Ascending aorta (tissue), 2 donors: ENCODE measurements at regions not wholly inside any gene's neighbourhood (a gene's known extent, or its start where the extent isn't known, plus 50 kb on each side); places are given as distances from the start of the nearest gene placed in this dataset.

Experiments
- DNase-seq, 2 donors: peaks; one replicate each; pipeline ENCODE4 v3.0.0-alpha.2; 2019; ENCODE audit warnings: low spot score in 2 of 2
- H3K27ac ChIP-seq, 2 donors: fragments of 200-600 bp; sonication (generic); one replicate each; pipeline ENCODE4 v1.5.1; 2016 to 2017; ENCODE audit warnings: mild to moderate bottlenecking in 1 of 2
- H3K27me3 ChIP-seq: fragments of 200-600 bp; sonication (generic); one replicate; pipeline ENCODE4 v1.5.1; 2017
- H3K36me3 ChIP-seq, 2 donors: fragments of 200-600 bp; sonication (generic); one replicate each; pipeline ENCODE4 v1.5.1; 2016
- H3K4me1 ChIP-seq, 2 donors: fragments of 200-600 bp; sonication (generic); one replicate each; pipeline ENCODE4 v1.5.1; 2016 to 2017; ENCODE audit warnings: mild to moderate bottlenecking in 1 of 2
- H3K4me3 ChIP-seq, 2 donors: fragments of 200-600 bp; sonication (generic); one replicate each; pipeline ENCODE4 v1.5.1; 2016 to 2017; ENCODE audit warnings: mild to moderate bottlenecking in 1 of 2
- H3K9me3 ChIP-seq, 2 donors: fragments of 200-600 bp; sonication (generic); one replicate each; pipeline ENCODE4 v1.5.1; 2016
- CTCF ChIP-seq, 3 experiments: fragments of 200-600 bp in 2 of 3; fragments of 450-650 bp in 1 of 3; sonication (generic) in 2 of 3; IDR thresholded peaks; one replicate each; pipeline ENCODE4 v1.5.1; 2016 to 2019; ENCODE audit warnings: antibody characterized with exemption in 3 of 3, mild to moderate bottlenecking in 1 of 3, moderate library complexity in 1 of 3
- intact Hi-C: fragments of 100-400 bp; cut with DNase I; formaldehyde crosslinking; loops from one replicate; pipeline ENCODE4 v1.15.1; 2023

GRCh38 chr2:205905576-205905975, 180.4 kb downstream of the INO80D start:
- H3K4me3 ChIP-seq = no peak overlapping the region
- no peak for TF ChIP-seq CTCF (IDR thresholded peaks at IDR 0.05)
- no peaks in the 10 kb centered on the region for H3K9me3 ChIP-seq
- intact Hi-C loops = no loop called here
- H3K27ac ChIP-seq = no peak overlapping the region
- DNase-seq = no peak
- no peaks in the 10 kb centered on the region for H3K27me3 ChIP-seq
- no peaks in the 10 kb centered on the region for H3K4me1 ChIP-seq
- H3K36me3 ChIP-seq = no peaks in the 10 kb centered on the region

- Histone ChIP-seq H3K4me3 (no peak overlapping the region), H3K27ac (no peak overlapping the region), H3K36me3 (no peaks in the 10 kb centered on the region), H3K27me3 (no peaks in the 10 kb centered on the region), H3K4me1 (no peaks in the 10 kb centered on the region), H3K9me3 (no peaks in the 10 kb centered on the region)
- intact Hi-C loops = no loop called here
- no peak for DNase-seq
- TF ChIP-seq CTCF (IDR thresholded peaks at IDR 0.05) = no peak
Measured at GRCh38 chr2:205904873-205905272, 181.1 kb downstream of the INO80D start.

DNA sequence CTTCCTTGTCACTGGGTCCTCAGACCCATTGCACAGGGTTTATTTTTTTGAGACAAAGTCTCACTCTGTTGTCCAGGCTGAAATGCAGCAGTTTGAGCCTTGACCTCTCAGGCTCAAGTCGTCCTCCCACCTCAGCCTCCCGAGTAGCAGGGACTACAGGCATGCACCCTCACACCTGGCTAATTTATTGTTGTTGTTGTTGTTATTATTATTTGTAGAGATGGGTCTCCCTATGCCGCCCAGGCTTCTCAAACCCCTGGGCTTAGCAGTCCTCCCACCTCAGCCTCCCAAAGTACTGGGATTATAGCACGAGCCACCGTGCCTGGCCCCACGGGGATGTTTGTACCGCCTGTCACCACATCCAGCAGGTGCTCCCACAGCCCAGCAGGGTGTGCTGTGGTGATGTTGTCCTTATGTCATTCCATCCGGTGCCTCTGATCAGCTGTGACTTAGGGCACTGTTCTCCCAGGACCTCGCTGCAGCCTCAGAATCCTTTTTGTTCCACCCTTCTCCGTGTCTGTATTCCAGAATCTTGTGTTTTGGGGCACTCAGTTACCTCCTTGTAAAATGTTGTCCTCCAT, 182.3 kb downstream of the INO80D start:
- DNase-seq = no peak
- no peaks in the 10 kb centered on the region for H3K36me3 ChIP-seq
- TF ChIP-seq CTCF (IDR thresholded peaks at IDR 0.05) = no peak
- no peak overlapping the region for H3K27ac ChIP-seq
- H3K4me1 ChIP-seq = no peaks in the 10 kb centered on the region
- no peak overlapping the region for H3K4me3 ChIP-seq
- intact Hi-C loops = no loop called here
- no peaks in the 10 kb centered on the region for H3K27me3 ChIP-seq
- H3K9me3 ChIP-seq = no peaks in the 10 kb centered on the region

GRCh38 chr2:205902900-205903237, 183.1 kb downstream of the INO80D start:
- Histone ChIP-seq H3K4me3 (no peak overlapping the region), H3K36me3 (no peaks in the 10 kb centered on the region), H3K4me1 (no peaks in the 10 kb centered on the region), H3K9me3 (no peaks in the 10 kb centered on the region), H3K27ac (no peak overlapping the region), H3K27me3 (no peaks in the 10 kb centered on the region)
- intact Hi-C loops = no loop called here
- no peak for TF ChIP-seq CTCF (IDR thresholded peaks at IDR 0.05)
- DNase-seq = no peak

DNA sequence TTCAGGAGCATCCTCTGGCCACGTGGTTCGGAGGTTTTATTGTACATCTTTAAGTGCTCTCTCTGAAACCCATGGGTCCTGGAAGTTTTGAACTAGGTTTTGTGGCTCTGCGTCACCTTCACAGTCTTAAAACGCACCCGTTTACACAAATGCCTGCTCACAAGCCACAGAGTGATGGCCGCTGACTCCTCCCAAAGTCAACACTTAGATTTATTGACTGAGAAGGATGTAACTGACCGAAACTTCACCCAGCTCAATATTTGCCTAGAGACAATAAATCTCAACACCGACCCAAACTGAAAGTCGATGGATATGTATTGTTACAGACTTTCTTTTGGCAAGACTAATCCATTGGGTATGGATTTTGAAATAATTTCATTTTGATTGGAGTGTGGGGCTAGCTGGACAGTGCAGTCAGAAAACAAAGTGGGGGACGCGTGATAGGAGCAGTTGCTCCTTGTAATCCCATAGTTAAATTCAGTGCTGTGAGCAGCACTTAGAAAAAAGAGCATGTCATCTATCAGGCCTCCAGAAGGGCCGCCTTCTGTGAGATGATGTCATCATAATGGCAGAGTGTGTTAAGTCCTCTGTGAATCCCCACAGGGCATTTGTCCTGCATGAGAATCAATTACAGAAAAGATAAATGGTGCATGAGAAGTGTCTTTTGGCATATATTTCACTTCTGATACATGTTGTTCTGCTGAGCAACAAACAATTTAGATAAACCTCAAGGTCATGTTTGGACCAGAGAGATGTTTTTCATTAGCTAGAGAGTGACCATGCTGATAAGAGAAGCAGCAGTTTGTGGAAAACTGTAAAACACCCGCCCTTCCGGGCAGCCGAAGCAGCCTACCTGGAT, 183.7 kb downstream of the INO80D start:
- no peaks in the 10 kb centered on the region for H3K9me3 ChIP-seq
- no peaks in the 10 kb centered on the region for H3K27me3 ChIP-seq
- H3K27ac ChIP-seq = no peak overlapping the region
- no peak overlapping the region for H3K4me3 ChIP-seq
- no peak for TF ChIP-seq CTCF (IDR thresholded peaks at IDR 0.05)
- DNase-seq = no peak
- no peaks in the 10 kb centered on the region for H3K4me1 ChIP-seq
- intact Hi-C loops = no loop called here
- H3K36me3 ChIP-seq = no peaks in the 10 kb centered on the region
